ENCODE measurements at regions not wholly inside any gene's neighbourhood (a gene's known extent, or its start where the extent isn't known, plus 50 kb on each side); places are given as distances from the start of the nearest gene placed in this dataset.

DNA sequence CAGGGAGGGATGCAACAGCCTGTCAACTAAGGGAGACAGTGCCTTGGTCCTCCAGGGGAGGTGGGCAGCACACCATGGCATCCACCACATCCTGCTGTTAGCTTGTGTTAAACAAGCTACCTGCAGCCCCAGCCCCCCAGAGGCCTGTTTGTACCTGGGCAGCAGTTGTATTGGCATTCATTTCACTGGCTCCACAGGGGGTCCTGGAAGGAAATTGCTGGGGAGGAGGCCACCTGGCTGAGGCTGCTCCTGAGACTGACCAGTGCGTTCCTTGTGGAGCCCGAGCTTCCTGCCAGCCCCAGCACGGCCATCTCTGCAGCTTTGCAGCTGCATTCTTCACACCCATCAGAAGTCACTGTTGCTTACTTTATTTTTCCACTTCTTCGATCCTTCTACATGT lies 479.9 kb downstream of the INSC start:
- 100% methylated on average over 2 of the region's 4 CpGs for WGBS (ENCODE audit: insufficient coverage)
- peaks cover 0 to 8% (median 4%) of the 10 kb centered on the region in 7 donors for H3K9me3 Mint-ChIP-seq
- H3K27me3 ChIP-seq (ENCODE audit: control insufficient read depth in 2 of 2, insufficient read depth in 2 of 2, low read length in 2 of 2) = no peaks in the 10 kb centered on the region
- no peaks in the 10 kb centered on the region for H3K79me2 ChIP-seq (ENCODE audit: insufficient read depth, low read length)
- H3K27me3 Mint-ChIP-seq (ENCODE audit: low read depth in 3 of 3) = peaks cover 0 to 7% (median 6%) of the 10 kb centered on the region in 3 donors
- H3K36me3 ChIP-seq (replicated peaks in 1 of 2; ENCODE audit: control insufficient read depth in 1 of 2, insufficient read depth in 2 of 2, low read length in 2 of 2) = no peaks in the 10 kb centered on the region
- no peak overlapping the region for H3K4me3 Mint-ChIP-seq
- no peak overlapping the region for H3K27ac ChIP-seq (ENCODE audit: low read depth in 1 of 2, low read length in 2 of 2)
- H3K27ac Mint-ChIP-seq = no peak overlapping the region
- H3K4me3 ChIP-seq (replicated peaks in 1 of 3; ENCODE audit: low read depth in 2 of 3, low read length in 3 of 3) = no peak overlapping the region
- no peak overlapping the region for H3K4me2 ChIP-seq (replicated peaks; ENCODE audit: extremely low read depth, low read length, poor library complexity, severe bottlenecking)
- H3K36me3 Mint-ChIP-seq = no peaks in the 10 kb centered on the region
- no peaks in the 10 kb centered on the region for H3K4me1 Mint-ChIP-seq
- DNase-seq = no peak
- intact Hi-C loops (cut with micrococcal nuclease) = no loop called here
- H3K9me3 ChIP-seq (replicated peaks in 1 of 2; ENCODE audit: control insufficient read depth in 1 of 2, insufficient read depth in 1 of 2, low read length in 2 of 2) = no peaks in the 10 kb centered on the region
- H2AFZ ChIP-seq (ENCODE audit: insufficient read depth, low read depth, low read length, poor library complexity, severe bottlenecking) = no peak overlapping the region
- no peak overlapping the region for H3K9ac ChIP-seq (ENCODE audit: insufficient read depth, low read length, poor library complexity, severe bottlenecking)
- no peaks in the 10 kb centered on the region for H3K4me1 ChIP-seq (ENCODE audit: control insufficient read depth in 1 of 2, insufficient read depth in 2 of 2, low read length in 2 of 2)
- no peaks in the 10 kb centered on the region for H4K20me1 ChIP-seq (ENCODE audit: insufficient read depth, low read length)
- TF ChIP-seq, protein P1, sequence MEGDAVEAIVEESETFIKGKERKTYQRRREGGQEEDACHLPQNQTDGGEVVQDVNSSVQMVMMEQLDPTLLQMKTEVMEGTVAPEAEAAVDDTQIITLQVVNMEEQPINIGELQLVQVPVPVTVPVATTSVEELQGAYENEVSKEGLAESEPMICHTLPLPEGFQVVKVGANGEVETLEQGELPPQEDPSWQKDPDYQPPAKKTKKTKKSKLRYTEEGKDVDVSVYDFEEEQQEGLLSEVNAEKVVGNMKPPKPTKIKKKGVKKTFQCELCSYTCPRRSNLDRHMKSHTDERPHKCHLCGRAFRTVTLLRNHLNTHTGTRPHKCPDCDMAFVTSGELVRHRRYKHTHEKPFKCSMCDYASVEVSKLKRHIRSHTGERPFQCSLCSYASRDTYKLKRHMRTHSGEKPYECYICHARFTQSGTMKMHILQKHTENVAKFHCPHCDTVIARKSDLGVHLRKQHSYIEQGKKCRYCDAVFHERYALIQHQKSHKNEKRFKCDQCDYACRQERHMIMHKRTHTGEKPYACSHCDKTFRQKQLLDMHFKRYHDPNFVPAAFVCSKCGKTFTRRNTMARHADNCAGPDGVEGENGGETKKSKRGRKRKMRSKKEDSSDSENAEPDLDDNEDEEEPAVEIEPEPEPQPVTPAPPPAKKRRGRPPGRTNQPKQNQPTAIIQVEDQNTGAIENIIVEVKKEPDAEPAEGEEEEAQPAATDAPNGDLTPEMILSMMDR (IDR thresholded peaks at IDR 0.05) = no peak

DNA sequence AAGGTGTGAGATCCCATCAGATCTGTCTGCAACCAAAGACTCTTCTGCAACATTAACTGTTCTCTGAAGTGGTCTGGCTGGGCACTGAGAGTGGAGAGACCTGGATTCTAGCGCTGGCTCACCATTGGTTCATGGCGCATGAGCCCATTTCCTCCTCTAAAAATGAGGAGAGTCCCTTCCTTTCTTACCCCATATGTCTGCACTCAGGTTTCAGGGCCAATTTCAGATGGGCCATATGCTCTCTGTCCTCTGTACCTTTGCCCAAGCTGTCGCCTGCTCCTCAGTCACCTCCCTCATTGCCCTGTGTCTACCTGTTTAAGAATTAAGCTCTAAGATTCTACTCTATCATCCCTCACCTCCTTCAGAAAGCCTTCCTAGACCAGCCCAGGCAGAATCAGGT lies 484.7 kb downstream of the INSC start:
- H3K9me3 Mint-ChIP-seq = peaks cover 0 to 10% (median 2%) of the 10 kb centered on the region in 7 donors
- H3K4me2 ChIP-seq (replicated peaks; ENCODE audit: extremely low read depth, low read length, poor library complexity, severe bottlenecking) = no peak overlapping the region
- no peaks in the 10 kb centered on the region for H3K36me3 ChIP-seq (replicated peaks in 1 of 2; ENCODE audit: control insufficient read depth in 1 of 2, insufficient read depth in 2 of 2, low read length in 2 of 2)
- no peaks in the 10 kb centered on the region for H3K4me1 Mint-ChIP-seq
- DNase-seq = no peak
- H4K20me1 ChIP-seq (ENCODE audit: insufficient read depth, low read length) = no peaks in the 10 kb centered on the region
- no peaks in the 10 kb centered on the region for H3K36me3 Mint-ChIP-seq
- no peak overlapping the region for H3K4me3 Mint-ChIP-seq
- no peaks in the 10 kb centered on the region for H3K9me3 ChIP-seq (replicated peaks in 1 of 2; ENCODE audit: control insufficient read depth in 1 of 2, insufficient read depth in 1 of 2, low read length in 2 of 2)
- peaks cover 0 to 4% (median 3%) of the 10 kb centered on the region in 3 donors for H3K27me3 Mint-ChIP-seq (ENCODE audit: low read depth in 3 of 3)
- H3K27me3 ChIP-seq (ENCODE audit: control insufficient read depth in 2 of 2, insufficient read depth in 2 of 2, low read length in 2 of 2) = no peaks in the 10 kb centered on the region
- intact Hi-C loops (cut with micrococcal nuclease) = no loop called here
- H3K27ac ChIP-seq (ENCODE audit: low read depth in 1 of 2, low read length in 2 of 2) = no peak overlapping the region
- no peaks in the 10 kb centered on the region for H3K79me2 ChIP-seq (ENCODE audit: insufficient read depth, low read length)
- H3K27ac Mint-ChIP-seq = no peak overlapping the region
- no peak overlapping the region for H3K4me3 ChIP-seq (replicated peaks in 1 of 3; ENCODE audit: low read depth in 2 of 3, low read length in 3 of 3)
- H2AFZ ChIP-seq (ENCODE audit: insufficient read depth, low read depth, low read length, poor library complexity, severe bottlenecking) = no peak overlapping the region
- WGBS (ENCODE audit: insufficient coverage) = 100% methylated on average over 2 of the region's 3 CpGs
- no peak overlapping the region for H3K9ac ChIP-seq (ENCODE audit: insufficient read depth, low read length, poor library complexity, severe bottlenecking)
- TF ChIP-seq, protein P1 (IDR thresholded peaks at IDR 0.05) = no peak
- H3K4me1 ChIP-seq (ENCODE audit: control insufficient read depth in 1 of 2, insufficient read depth in 2 of 2, low read length in 2 of 2) = no peaks in the 10 kb centered on the region
